HG03045 (cell line): ENCODE measurements at regions not wholly inside any gene's neighbourhood (a gene's known extent, or its start where the extent isn't known, plus 50 kb on each side); places are given as distances from the start of the nearest gene placed in this dataset.
"Not testable (repeated sequence)": the region's sequence is repeated elsewhere in the genome, so short reads cannot be mapped to it uniquely, and the experiment has no call there.

Source experiments
- ATAC-seq: cut with Tn5 transposase; IDR thresholded peaks from one replicate; pipeline ENCODE4 v1.9.1; 2021; ENCODE audit warnings: mild to moderate bottlenecking, moderate library complexity; ENCODE audit not compliant: unreplicated experiment

GRCh38 chr20:51306081-51306480 lies 236.4 kb downstream of the NFATC2 start:
- ATAC-seq: no peak

GRCh38 chr20:51305316-51306052 lies 237.0 kb downstream of the NFATC2 start:
- ATAC-seq: no peak

GRCh38 chr20:51303731-51304670 lies 238.5 kb downstream of the NFATC2 start:
- ATAC-seq: no peak

- no peak for ATAC-seq
These were observed 241.5 kb downstream of the NFATC2 start for GRCh38 chr20:51301026-51301425.

GRCh38 chr20:51300104-51300503 lies 242.4 kb downstream of the NFATC2 start:
- no peak for ATAC-seq

- no peak for ATAC-seq
These were observed 243.1 kb downstream of the NFATC2 start for GRCh38 chr20:51299413-51299812.

GRCh38 chr20:51298141-51298749 lies 244.3 kb downstream of the NFATC2 start:
- ATAC-seq: no peak

GRCh38 chr20:51287628-51288413 lies 254.7 kb downstream of the NFATC2 start:
- ATAC-seq: no peak

GRCh38 chr20:51286758-51287157 lies 255.8 kb downstream of the NFATC2 start:
- ATAC-seq: no peak

- no peak for ATAC-seq
These were observed 256.8 kb downstream of the NFATC2 start for GRCh38 chr20:51285684-51286083.

GRCh38 chr20:51284871-51285270 lies 257.6 kb downstream of the NFATC2 start:
- ATAC-seq: no peak

GRCh38 chr20:51284176-51284575 lies 258.3 kb downstream of the NFATC2 start:
- no peak for ATAC-seq

- no peak for ATAC-seq
These were observed 258.6 kb upstream of the KCNG1 start for GRCh38 chr20:51281521-51281920.

GRCh38 chr20:51280047-51280446 lies 257.1 kb upstream of the KCNG1 start:
- ATAC-seq: no peak

- no peak for ATAC-seq
These were observed 255.1 kb upstream of the KCNG1 start for GRCh38 chr20:51277961-51278360.

- no peak for ATAC-seq
These were observed 253.4 kb upstream of the KCNG1 start for GRCh38 chr20:51276296-51276695.

- ATAC-seq: no peak
These were observed 252.9 kb upstream of the KCNG1 start for GRCh38 chr20:51275826-51276225.

GRCh38 chr20:51275181-51275580 lies 252.3 kb upstream of the KCNG1 start:
- ATAC-seq: no peak

GRCh38 chr20:51272401-51272800 lies 249.5 kb upstream of the KCNG1 start:
- no peak for ATAC-seq

- no peak for ATAC-seq
These were observed 249.0 kb upstream of the KCNG1 start for GRCh38 chr20:51271931-51272330.

GRCh38 chr20:51271289-51271688 lies 248.4 kb upstream of the KCNG1 start:
- not testable (repeated sequence) for ATAC-seq
